CD14-positive monocyte (primary cell): ENCODE measurements at regions not wholly inside any gene's neighbourhood (a gene's known extent, or its start where the extent isn't known, plus 50 kb on each side); places are given as distances from the start of the nearest gene placed in this dataset.

ENCODE experiments used
- DNase-seq, 3 donors: peaks; one replicate each; pipeline ENCODE4 v3.0.0-alpha.2; 2011 to 2022
- H2AFZ ChIP-seq: 2 replicates; pipeline ENCODE4 v1.6.0; 2012; ENCODE audit warnings: mild to moderate bottlenecking, low read depth, low read length, inconsistent platforms; ENCODE audit not compliant: insufficient read depth, poor library complexity, severe bottlenecking
- H3K27ac ChIP-seq, 2 donors: 1 replicate in 1 of 2; 2 replicates in 1 of 2; pipeline ENCODE4 v1.5.1; 2012 to 2013; ENCODE audit warnings: low read length in 2 of 2, control low read depth in 1 of 2, inconsistent platforms in 1 of 2, low read depth in 1 of 2, mild to moderate bottlenecking in 1 of 2
- H3K27me3 ChIP-seq, 2 donors: one replicate each; pipeline versions ENCODE4 v1.6.0 to v1.6.1; 2011 to 2013; ENCODE audit warnings: low read length in 2 of 2; ENCODE audit not compliant: control insufficient read depth in 2 of 2, insufficient read depth in 2 of 2
- H3K36me3 ChIP-seq, 2 donors: replicated peaks in 1 of 2; 1 replicate in 1 of 2; 2 replicates in 1 of 2; pipeline versions ENCODE4 v1.5.1 to v1.6.1; 2012 to 2013; ENCODE audit warnings: low read length in 2 of 2, control low read depth in 1 of 2, inconsistent platforms in 1 of 2, mild to moderate bottlenecking in 1 of 2; ENCODE audit not compliant: insufficient read depth in 2 of 2, control insufficient read depth in 1 of 2
- H3K4me1 ChIP-seq, 2 donors: 1 replicate in 1 of 2; 2 replicates in 1 of 2; pipeline versions ENCODE4 v1.5.1 to v1.6.1; 2012 to 2013; ENCODE audit warnings: low read length in 2 of 2, control low read depth in 1 of 2, inconsistent platforms in 1 of 2, mild to moderate bottlenecking in 1 of 2, moderate library complexity in 1 of 2; ENCODE audit not compliant: insufficient read depth in 2 of 2, control insufficient read depth in 1 of 2
- H3K4me2 ChIP-seq: replicated peaks from 2 replicates; pipeline ENCODE3; 2012; ENCODE audit warnings: low read length, moderate library complexity, mild to moderate bottlenecking; ENCODE audit not compliant: poor library complexity, severe bottlenecking; ENCODE audit errors: extremely low read depth
- H3K4me3 ChIP-seq, 3 experiments: fragments of 200-600 bp in 1 of 3; sonication (generic) in 1 of 3; replicated peaks in 1 of 3; 1 replicate in 2 of 3; 2 replicates in 1 of 3; pipeline ENCODE4 v1.5.1; 2011 to 2013; ENCODE audit warnings: low read length in 3 of 3, mild to moderate bottlenecking in 3 of 3, control low read depth in 2 of 3, low read depth in 2 of 3, inconsistent platforms in 1 of 3, moderate library complexity in 1 of 3
- H3K79me2 ChIP-seq: 2 replicates; pipeline ENCODE4 v1.6.0; 2012; ENCODE audit warnings: mild to moderate bottlenecking, control low read depth, inconsistent platforms, low read length, moderate library complexity; ENCODE audit not compliant: insufficient read depth
- H3K9ac ChIP-seq: 2 replicates; pipeline ENCODE4 v1.6.0; 2017; ENCODE audit warnings: low read length, mild to moderate bottlenecking; ENCODE audit not compliant: insufficient read depth, poor library complexity, severe bottlenecking
- H3K9me3 ChIP-seq, 2 donors: replicated peaks in 1 of 2; 1 replicate in 1 of 2; 2 replicates in 1 of 2; pipeline versions ENCODE4 v1.5.1 to v1.6.1; 2012 to 2013; ENCODE audit warnings: low read length in 2 of 2, control low read depth in 1 of 2; ENCODE audit not compliant: control insufficient read depth in 1 of 2, insufficient read depth in 1 of 2
- H4K20me1 ChIP-seq: 2 replicates; pipeline ENCODE4 v1.6.0; 2012; ENCODE audit warnings: mild to moderate bottlenecking, low read length, control low read depth, moderate library complexity; ENCODE audit not compliant: insufficient read depth
- H3K27ac Mint-ChIP-seq, 7 donors: one replicate each; pipeline ENCODE4 v1.8.0; 2020; ENCODE audit warnings: mild to moderate bottlenecking in 7 of 7, mixed read lengths in 7 of 7, moderate library complexity in 6 of 7, inconsistent platforms in 2 of 7
- H3K27me3 Mint-ChIP-seq, 3 donors: one replicate each; pipeline ENCODE4 v1.8.0; 2021 to 2022; ENCODE audit warnings: low read depth in 3 of 3, mild to moderate bottlenecking in 3 of 3, mixed read lengths in 3 of 3, moderate library complexity in 3 of 3, inconsistent platforms in 1 of 3
- H3K36me3 Mint-ChIP-seq, 2 donors: one replicate each; pipeline ENCODE4 v1.8.0; 2020; ENCODE audit warnings: mixed read lengths in 2 of 2, inconsistent platforms in 1 of 2, mild to moderate bottlenecking in 1 of 2
- H3K4me1 Mint-ChIP-seq: one replicate; pipeline ENCODE4 v1.8.0; 2020; ENCODE audit warnings: mild to moderate bottlenecking, mixed read lengths
- H3K4me3 Mint-ChIP-seq, 2 donors: one replicate each; pipeline ENCODE4 v1.8.0; 2020; ENCODE audit warnings: mild to moderate bottlenecking in 2 of 2, mixed read lengths in 2 of 2, moderate library complexity in 1 of 2
- H3K9me3 Mint-ChIP-seq, 7 donors: one replicate each; pipeline ENCODE4 v1.8.0; 2020 to 2022; ENCODE audit warnings: mixed read lengths in 7 of 7, mild to moderate bottlenecking in 6 of 7, moderate library complexity in 6 of 7, inconsistent platforms in 2 of 7
- WGBS: methylation state at CpG from one replicate; pipeline ENCODE4 v1.1.5; 2013; ENCODE audit warnings: missing lambda C conversion rate; ENCODE audit not compliant: insufficient coverage; 5-methylcytosine and 5-hydroxymethylcytosine counted together
- intact Hi-C, 2 donors: fragments of 100-400 bp; cut with micrococcal nuclease; formaldehyde crosslinking; loops; one replicate each; pipeline versions ENCODE4 v1.15.0 to v1.15.1; 2023
- TF ChIP-seq, protein P1 (sequence below): fragments of 200-600 bp; IDR thresholded peaks from one replicate; pipeline ENCODE4 v1.8.0; 2022; ENCODE audit warnings: antibody characterized with exemption, mild to moderate bottlenecking

GRCh38 chr15:96028620-96029019 is 301.9 kb upstream of the NR2F2 start:
- Mint-ChIP-seq H3K36me3 (no peaks in the 10 kb centered on the region), H3K27me3 (peaks cover 1 to 17% (median 2%) of the 10 kb centered on the region in 3 donors), H3K4me3 (no peak overlapping the region), H3K9me3 (peaks cover 0 to 5% (median 2%) of the 10 kb centered on the region in 7 donors), H3K4me1 (no peaks in the 10 kb centered on the region), H3K27ac (no peak overlapping the region)
- no peak overlapping the region for H3K4me2 ChIP-seq
- no peak overlapping the region for H3K4me3 ChIP-seq
- H4K20me1 ChIP-seq: no peaks in the 10 kb centered on the region
- H3K9me3 ChIP-seq: no peaks in the 10 kb centered on the region
- no peak overlapping the region for H3K9ac ChIP-seq
- H3K27ac ChIP-seq: no peak overlapping the region
- intact Hi-C loops: no loop called here
- H3K79me2 ChIP-seq: no peaks in the 10 kb centered on the region
- H3K4me1 ChIP-seq: no peaks in the 10 kb centered on the region
- TF ChIP-seq, protein P1, sequence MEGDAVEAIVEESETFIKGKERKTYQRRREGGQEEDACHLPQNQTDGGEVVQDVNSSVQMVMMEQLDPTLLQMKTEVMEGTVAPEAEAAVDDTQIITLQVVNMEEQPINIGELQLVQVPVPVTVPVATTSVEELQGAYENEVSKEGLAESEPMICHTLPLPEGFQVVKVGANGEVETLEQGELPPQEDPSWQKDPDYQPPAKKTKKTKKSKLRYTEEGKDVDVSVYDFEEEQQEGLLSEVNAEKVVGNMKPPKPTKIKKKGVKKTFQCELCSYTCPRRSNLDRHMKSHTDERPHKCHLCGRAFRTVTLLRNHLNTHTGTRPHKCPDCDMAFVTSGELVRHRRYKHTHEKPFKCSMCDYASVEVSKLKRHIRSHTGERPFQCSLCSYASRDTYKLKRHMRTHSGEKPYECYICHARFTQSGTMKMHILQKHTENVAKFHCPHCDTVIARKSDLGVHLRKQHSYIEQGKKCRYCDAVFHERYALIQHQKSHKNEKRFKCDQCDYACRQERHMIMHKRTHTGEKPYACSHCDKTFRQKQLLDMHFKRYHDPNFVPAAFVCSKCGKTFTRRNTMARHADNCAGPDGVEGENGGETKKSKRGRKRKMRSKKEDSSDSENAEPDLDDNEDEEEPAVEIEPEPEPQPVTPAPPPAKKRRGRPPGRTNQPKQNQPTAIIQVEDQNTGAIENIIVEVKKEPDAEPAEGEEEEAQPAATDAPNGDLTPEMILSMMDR: no peak
- H2AFZ ChIP-seq: no peak overlapping the region
- WGBS: 100% methylated on average over 1 of the region's 2 CpGs
- peaks cover 4 to 5% of the 10 kb centered on the region in 2 donors for H3K27me3 ChIP-seq
- DNase-seq: no peak
- H3K36me3 ChIP-seq: no peaks in the 10 kb centered on the region

- Mint-ChIP-seq H3K9me3 (peaks cover 0 to 5% (median 2%) of the 10 kb centered on the region in 7 donors), H3K36me3 (no peaks in the 10 kb centered on the region), H3K27ac (no peak overlapping the region), H3K4me3 (no peak overlapping the region), H3K4me1 (no peaks in the 10 kb centered on the region), H3K27me3 (peaks cover 1 to 19% (median 2%) of the 10 kb centered on the region in 3 donors)
- no peak overlapping the region for H3K4me3 ChIP-seq
- no peaks in the 10 kb centered on the region for H3K4me1 ChIP-seq
- H3K27ac ChIP-seq: no peak overlapping the region
- TF ChIP-seq, protein P1: no peak
- no peak for DNase-seq
- no peaks in the 10 kb centered on the region for H3K9me3 ChIP-seq
- H3K9ac ChIP-seq: no peak overlapping the region
- intact Hi-C loops: no loop called here
- H4K20me1 ChIP-seq: no peaks in the 10 kb centered on the region
- no peak overlapping the region for H3K4me2 ChIP-seq
- peaks cover 4 to 5% of the 10 kb centered on the region in 2 donors for H3K27me3 ChIP-seq
- no peak overlapping the region for H2AFZ ChIP-seq
- no peaks in the 10 kb centered on the region for H3K79me2 ChIP-seq
- H3K36me3 ChIP-seq: no peaks in the 10 kb centered on the region
Measured at GRCh38 chr15:96029172-96029571, 301.3 kb upstream of the NR2F2 start.
